HEK293 (cell line): ENCODE measurements at regions not wholly inside any gene's neighbourhood (a gene's known extent, or its start where the extent isn't known, plus 50 kb on each side); places are given as distances from the start of the nearest gene placed in this dataset.

ENCODE experiments used
- ZIC2 ChIP-seq: fragments of 450-650 bp; formaldehyde crosslinking; IDR thresholded peaks from 2 replicates; pipeline ENCODE4 v1.5.1; 2016; ENCODE audit warnings: missing biosample characterization, missing genetic modification characterization
- TF ChIP-seq, protein P1 (sequence below): fragments of 450-650 bp; formaldehyde crosslinking; IDR thresholded peaks from 2 replicates; pipeline ENCODE4 v1.5.1; 2016; ENCODE audit warnings: missing biosample characterization, missing genetic modification characterization

- TF ChIP-seq ZIC2 (tag by site-specific recombination) = no peak
- TF ChIP-seq, protein P1, sequence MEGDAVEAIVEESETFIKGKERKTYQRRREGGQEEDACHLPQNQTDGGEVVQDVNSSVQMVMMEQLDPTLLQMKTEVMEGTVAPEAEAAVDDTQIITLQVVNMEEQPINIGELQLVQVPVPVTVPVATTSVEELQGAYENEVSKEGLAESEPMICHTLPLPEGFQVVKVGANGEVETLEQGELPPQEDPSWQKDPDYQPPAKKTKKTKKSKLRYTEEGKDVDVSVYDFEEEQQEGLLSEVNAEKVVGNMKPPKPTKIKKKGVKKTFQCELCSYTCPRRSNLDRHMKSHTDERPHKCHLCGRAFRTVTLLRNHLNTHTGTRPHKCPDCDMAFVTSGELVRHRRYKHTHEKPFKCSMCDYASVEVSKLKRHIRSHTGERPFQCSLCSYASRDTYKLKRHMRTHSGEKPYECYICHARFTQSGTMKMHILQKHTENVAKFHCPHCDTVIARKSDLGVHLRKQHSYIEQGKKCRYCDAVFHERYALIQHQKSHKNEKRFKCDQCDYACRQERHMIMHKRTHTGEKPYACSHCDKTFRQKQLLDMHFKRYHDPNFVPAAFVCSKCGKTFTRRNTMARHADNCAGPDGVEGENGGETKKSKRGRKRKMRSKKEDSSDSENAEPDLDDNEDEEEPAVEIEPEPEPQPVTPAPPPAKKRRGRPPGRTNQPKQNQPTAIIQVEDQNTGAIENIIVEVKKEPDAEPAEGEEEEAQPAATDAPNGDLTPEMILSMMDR = no peak
These were observed 257.7 kb downstream of the ANKRD50 start for GRCh38 chr4:124454772-124455270.
